ENCODE measurements at regions not wholly inside any gene's neighbourhood (a gene's known extent, or its start where the extent isn't known, plus 50 kb on each side); places are given as distances from the start of the nearest gene placed in this dataset.

GRCh38 chr9:113694912-113695311, 181.2 kb upstream of the ZNF618 start:
- Histone ChIP-seq H3K4me1 (no peaks in the 10 kb centered on the region), H3K27me3 (peaks cover 42% of the 10 kb centered on the region), H3K4me3 (no peak overlapping the region), H3K36me3 (no peaks in the 10 kb centered on the region), H3K9me3 (peaks cover 0 to 8% (median 0%) of the 10 kb centered on the region in 3 donors), H3K27ac (no peak overlapping the region)
- ATAC-seq, result no peak
- TF ChIP-seq CTCF (IDR thresholded peaks at IDR 0.05), result no peak
- no peak for TF ChIP-seq POLR2AphosphoS5 (IDR thresholded peaks at IDR 0.05)
- TF ChIP-seq POLR2A (IDR thresholded peaks at IDR 0.05), result no peak
- TF ChIP-seq EP300 (IDR thresholded peaks at IDR 0.05), result no peak
- 57 to 63% methylated on average over 2 of the region's 4 CpGs for WGBS, 2 donors (ENCODE audit: low coverage in 1 of 2)

- H3K27me3 ChIP-seq, result peaks cover 45% of the 10 kb centered on the region
- H3K4me1 ChIP-seq, result no peaks in the 10 kb centered on the region
- no peaks in the 10 kb centered on the region for H3K36me3 ChIP-seq
- H3K27ac ChIP-seq, result no peak overlapping the region
- H3K9me3 ChIP-seq, result peaks cover 0 to 12% (median 0%) of the 10 kb centered on the region in 3 donors
- WGBS, 2 donors (ENCODE audit: low coverage in 1 of 2), result 70 to 74% methylated on average over 2 of the region's 2 CpGs
- no peak for ATAC-seq
- H3K4me3 ChIP-seq, result no peak overlapping the region
- TF ChIP-seq POLR2AphosphoS5 (IDR thresholded peaks at IDR 0.05), result no peak
- no peak for TF ChIP-seq EP300 (IDR thresholded peaks at IDR 0.05)
- TF ChIP-seq CTCF (IDR thresholded peaks at IDR 0.05), result no peak
- TF ChIP-seq POLR2A (IDR thresholded peaks at IDR 0.05), result no peak
These were observed 180.7 kb upstream of the ZNF618 start for GRCh38 chr9:113695440-113695851.

GRCh38 chr9:113695901-113696300, 180.2 kb upstream of the ZNF618 start:
- no peak overlapping the region for H3K4me3 ChIP-seq
- H3K4me1 ChIP-seq, result no peaks in the 10 kb centered on the region
- H3K27me3 ChIP-seq, result peaks cover 49% of the 10 kb centered on the region
- ATAC-seq, result no peak
- peaks cover 0 to 16% (median 0%) of the 10 kb centered on the region in 3 donors for H3K9me3 ChIP-seq
- no peak overlapping the region for H3K27ac ChIP-seq
- no peaks in the 10 kb centered on the region for H3K36me3 ChIP-seq
- TF ChIP-seq POLR2AphosphoS5 (IDR thresholded peaks at IDR 0.05), result no peak
- WGBS, 2 donors (ENCODE audit: low coverage in 1 of 2), result 60 to 70% methylated on average over 1 of the region's 2 CpGs

- no peak for ATAC-seq
- Histone ChIP-seq H3K9me3 (peaks cover 0 to 12% (median 0%) of the 10 kb centered on the region in 3 donors), H3K4me3 (no peak overlapping the region), H3K27me3 (peaks cover 34% of the 10 kb centered on the region), H3K27ac (no peak overlapping the region), H3K36me3 (no peaks in the 10 kb centered on the region), H3K4me1 (no peaks in the 10 kb centered on the region)
- WGBS, 2 donors (ENCODE audit: low coverage in 1 of 2), result 43 to 46% methylated on average over 12 to 14 of the region's 17 CpGs
- TF ChIP-seq POLR2AphosphoS5 (IDR thresholded peaks at IDR 0.05) (no peak), EP300 (IDR thresholded peaks at IDR 0.05) (no peak), POLR2A (IDR thresholded peaks at IDR 0.05) (no peak), CTCF (IDR thresholded peaks at IDR 0.05) (no peak)
These were observed 174.0 kb upstream of the ZNF618 start for GRCh38 chr9:113701774-113702755.

- WGBS, 2 donors (ENCODE audit: low coverage in 1 of 2), result 83 to 89% methylated on average over 2 to 6 of the region's 6 CpGs
- H3K27me3 ChIP-seq, result peaks cover 16% of the 10 kb centered on the region
- no peaks in the 10 kb centered on the region for H3K4me1 ChIP-seq
- no peak for ATAC-seq
- peaks cover 0 to 18% (median 0%) of the 10 kb centered on the region in 3 donors for H3K9me3 ChIP-seq
- TF ChIP-seq POLR2AphosphoS5 (IDR thresholded peaks at IDR 0.05), result no peak
- TF ChIP-seq EP300 (IDR thresholded peaks at IDR 0.05), result no peak
- no peak overlapping the region for H3K27ac ChIP-seq
- H3K4me3 ChIP-seq, result no peak overlapping the region
- no peaks in the 10 kb centered on the region for H3K36me3 ChIP-seq
These were observed 170.7 kb upstream of the ZNF618 start for GRCh38 chr9:113705306-113705927.
